Neuronal stem cell (in vitro differentiated cells): ENCODE measurements at regions not wholly inside any gene's neighbourhood (a gene's known extent, or its start where the extent isn't known, plus 50 kb on each side); places are given as distances from the start of the nearest gene placed in this dataset.
A peak's percentile ranks its signal among the peaks of the same experiment; 100 is the strongest.

ENCODE experiments used
- DNase-seq: peaks from one replicate; pipeline ENCODE4 v3.0.0-alpha.2; 2013; ENCODE audit warnings: low spot score
- H2AFZ ChIP-seq: one replicate; pipeline ENCODE4 v1.6.1; 2013; ENCODE audit warnings: mild to moderate bottlenecking, low read length, inconsistent platforms
- H2AK5ac ChIP-seq: 2 replicates; pipeline ENCODE4 v1.6.1; 2013; ENCODE audit warnings: low read depth, mild to moderate bottlenecking, inconsistent platforms, low read length, moderate library complexity, mixed read lengths
- H2BK120ac ChIP-seq: 2 replicates; pipeline ENCODE4 v1.6.1; 2013; ENCODE audit warnings: low read depth, mild to moderate bottlenecking, inconsistent platforms, low read length, moderate library complexity, mixed read lengths
- H2BK12ac ChIP-seq: one replicate; pipeline ENCODE4 v1.6.1; 2013; ENCODE audit warnings: low read length, inconsistent platforms
- H2BK15ac ChIP-seq: 2 replicates; pipeline ENCODE4 v1.6.1; 2013; ENCODE audit warnings: mild to moderate bottlenecking, low read length, inconsistent platforms, mixed read lengths
- H2BK5ac ChIP-seq: one replicate; pipeline ENCODE4 v1.6.1; 2013; ENCODE audit warnings: inconsistent platforms, mild to moderate bottlenecking, low read length, moderate library complexity
- H3K14ac ChIP-seq: one replicate; pipeline ENCODE4 v1.6.1; 2013; ENCODE audit warnings: low read length, inconsistent platforms
- H3K18ac ChIP-seq: 2 replicates; pipeline ENCODE4 v1.6.1; 2013; ENCODE audit warnings: low read length, inconsistent platforms
- H3K23ac ChIP-seq: 2 replicates; pipeline ENCODE4 v1.6.1; 2013; ENCODE audit warnings: low read depth, mild to moderate bottlenecking, mixed read lengths, low read length, inconsistent platforms; ENCODE audit not compliant: poor library complexity
- H3K27ac ChIP-seq: replicated peaks from 3 replicates; pipeline ENCODE4 v1.5.1; 2013; ENCODE audit warnings: low read length, inconsistent platforms
- H3K27me3 ChIP-seq, 3 experiments: 2 replicates each; pipeline ENCODE4 v1.6.1; 2013; ENCODE audit warnings: low read length in 3 of 3, mild to moderate bottlenecking in 2 of 3, inconsistent platforms in 1 of 3, low read depth in 1 of 3, mixed read lengths in 1 of 3, moderate library complexity in 1 of 3; ENCODE audit not compliant: control insufficient read depth in 3 of 3, insufficient read depth in 3 of 3
- H3K36me3 ChIP-seq, 2 donors: replicated peaks in 1 of 2; 2 replicates each; pipeline ENCODE4 v1.6.1; 2013; ENCODE audit warnings: low read length in 2 of 2; ENCODE audit not compliant: control insufficient read depth in 2 of 2, insufficient read depth in 2 of 2
- H3K4ac ChIP-seq: 2 replicates; pipeline ENCODE4 v1.6.1; 2013; ENCODE audit warnings: inconsistent platforms, mild to moderate bottlenecking, low read length, moderate library complexity
- H3K4me1 ChIP-seq, 2 donors: 1 replicate in 1 of 2; 2 replicates in 1 of 2; pipeline ENCODE4 v1.6.1; 2013; ENCODE audit warnings: low read length in 2 of 2, low read depth in 1 of 2; ENCODE audit not compliant: control insufficient read depth in 2 of 2, insufficient read depth in 1 of 2
- H3K4me2 ChIP-seq: one replicate; pipeline ENCODE4 v1.6.1; 2013; ENCODE audit warnings: mild to moderate bottlenecking, low read length, inconsistent platforms; ENCODE audit not compliant: insufficient read depth, poor library complexity, severe bottlenecking
- H3K4me3 ChIP-seq, 2 donors: 2 replicates each; pipeline ENCODE4 v1.5.1; 2013; ENCODE audit warnings: low read length in 2 of 2, mild to moderate bottlenecking in 2 of 2, inconsistent platforms in 1 of 2, moderate library complexity in 1 of 2
- H3K79me1 ChIP-seq: one replicate; pipeline ENCODE4 v1.6.1; 2013; ENCODE audit warnings: low read depth, mild to moderate bottlenecking, inconsistent platforms, low read length, moderate library complexity
- H3K9ac ChIP-seq: one replicate; pipeline ENCODE4 v1.6.1; 2013; ENCODE audit warnings: mild to moderate bottlenecking, low read depth, low read length, inconsistent platforms; ENCODE audit not compliant: poor library complexity
- H3K9me3 ChIP-seq, 2 donors: replicated peaks in 1 of 2; 2 replicates each; pipeline versions ENCODE3 to v1.6.1; 2013; ENCODE audit warnings: low read length in 2 of 2, mild to moderate bottlenecking in 2 of 2, inconsistent platforms in 1 of 2, low read depth in 1 of 2, mixed read lengths in 1 of 2, moderate library complexity in 1 of 2; ENCODE audit not compliant: control insufficient read depth in 2 of 2, insufficient read depth in 1 of 2
- H4K8ac ChIP-seq: one replicate; pipeline ENCODE4 v1.6.1; 2013; ENCODE audit warnings: low read depth, mild to moderate bottlenecking, inconsistent platforms, low read length, moderate library complexity
- H4K91ac ChIP-seq: one replicate; pipeline ENCODE4 v1.6.1; 2013; ENCODE audit warnings: low read length, low read depth, mild to moderate bottlenecking, inconsistent platforms; ENCODE audit not compliant: poor library complexity
- WGBS, 2 donors: extraction: QIAGEN DNeasy Blood & Tissue Kit; methylation state at CpG; one replicate each; pipeline ENCODE4 v1.1.7; 2013; ENCODE audit warnings: missing lambda C conversion rate in 2 of 2, mixed read lengths in 1 of 2; ENCODE audit not compliant: insufficient read length in 2 of 2, insufficient replicate concordance in 1 of 2; ENCODE audit errors: extremely low coverage in 2 of 2; 5-methylcytosine and 5-hydroxymethylcytosine counted together

GRCh38 chr4:186882293-186882692 is 158.6 kb upstream of the FAT1 start:
- Histone ChIP-seq H3K23ac (no peak overlapping the region), H3K27me3 (no peaks in the 10 kb centered on the region), H2AK5ac (no peak overlapping the region), H3K79me1 (no peaks in the 10 kb centered on the region), H2BK120ac (no peak overlapping the region), H3K4me1 (peaks cover 7% of the 10 kb centered on the region in 2 donors), H3K9ac (no peak overlapping the region), H3K4ac (no peak overlapping the region), H3K27ac (no peak overlapping the region), H4K91ac (no peak overlapping the region), H3K18ac (no peak overlapping the region), H3K9me3 (peaks cover 0 to 3% of the 10 kb centered on the region in 2 donors), H3K36me3 (peaks cover 0 to 9% of the 10 kb centered on the region in 2 donors), H3K4me2 (no peak overlapping the region), H2BK15ac (no peak overlapping the region), H2BK5ac (no peak overlapping the region), H3K4me3 (no peak overlapping the region), H2BK12ac (no peak overlapping the region), H3K14ac (no peak overlapping the region), H2AFZ (no peak overlapping the region), H4K8ac (no peak overlapping the region)
- DNase-seq = no peak
- no CpG with 5 or more reads among the region's 1 CpG for WGBS, 2 donors

GRCh38 chr4:186885289-186885688 is 161.6 kb upstream of the FAT1 start:
- no peaks in the 10 kb centered on the region for H3K9me3 ChIP-seq
- no peak overlapping the region for H2BK15ac ChIP-seq
- no peak overlapping the region for H3K4ac ChIP-seq
- H3K4me1 ChIP-seq = peaks cover 9 to 14% of the 10 kb centered on the region in 2 donors
- no peak overlapping the region for H3K14ac ChIP-seq
- H3K27me3 ChIP-seq = no peaks in the 10 kb centered on the region
- no peaks in the 10 kb centered on the region for H3K79me1 ChIP-seq
- H4K91ac ChIP-seq = no peak overlapping the region
- no peak overlapping the region for H3K4me3 ChIP-seq
- H3K23ac ChIP-seq = no peak overlapping the region
- no peak overlapping the region for H3K18ac ChIP-seq
- no peak overlapping the region for H2BK12ac ChIP-seq
- H2BK5ac ChIP-seq = no peak overlapping the region
- no peak overlapping the region for H2AK5ac ChIP-seq
- H3K36me3 ChIP-seq = peaks cover 0 to 9% of the 10 kb centered on the region in 2 donors
- H3K27ac ChIP-seq = no peak overlapping the region
- H3K9ac ChIP-seq = no peak overlapping the region
- no peak overlapping the region for H2BK120ac ChIP-seq
- H3K4me2 ChIP-seq = no peak overlapping the region
- DNase-seq = no peak
- H4K8ac ChIP-seq = no peak overlapping the region
- no peak overlapping the region for H2AFZ ChIP-seq
- WGBS, 2 donors = no CpG with 5 or more reads among the region's 6 CpGs

- no peak overlapping the region for H2AK5ac ChIP-seq
- H3K4me2 ChIP-seq = no peak overlapping the region
- no peak overlapping the region for H3K23ac ChIP-seq
- no peak overlapping the region for H3K4ac ChIP-seq
- H3K4me1 ChIP-seq = peaks cover 9 to 14% of the 10 kb centered on the region in 2 donors
- H3K79me1 ChIP-seq = no peaks in the 10 kb centered on the region
- no peak overlapping the region for H4K8ac ChIP-seq
- no peak overlapping the region for H2BK12ac ChIP-seq
- H2BK5ac ChIP-seq = no peak overlapping the region
- H3K36me3 ChIP-seq = peaks cover 0 to 8% of the 10 kb centered on the region in 2 donors
- no peak overlapping the region for H3K14ac ChIP-seq
- H2AFZ ChIP-seq = peak overlapping the region; percentile 42
- H2BK120ac ChIP-seq = no peak overlapping the region
- H3K18ac ChIP-seq = no peak overlapping the region
- H3K4me3 ChIP-seq = peak overlapping the region in 1 of 2 donors; percentile 63
- no peak overlapping the region for H2BK15ac ChIP-seq
- no CpG with 5 or more reads among the region's 2 CpGs for WGBS, 2 donors
- no peak overlapping the region for H4K91ac ChIP-seq
- H3K9ac ChIP-seq = no peak overlapping the region
- no peak for DNase-seq
- no peaks in the 10 kb centered on the region for H3K9me3 ChIP-seq
- no peak overlapping the region for H3K27ac ChIP-seq
- H3K27me3 ChIP-seq = no peaks in the 10 kb centered on the region
These were observed 163.1 kb upstream of the FAT1 start for GRCh38 chr4:186886759-186887158.

GRCh38 chr4:186887291-186887700 is 163.6 kb upstream of the FAT1 start:
- peaks cover 0 to 6% of the 10 kb centered on the region in 2 donors for H3K36me3 ChIP-seq
- no peaks in the 10 kb centered on the region for H3K27me3 ChIP-seq
- peaks cover 9 to 14% of the 10 kb centered on the region in 2 donors for H3K4me1 ChIP-seq
- H3K4ac ChIP-seq = no peak overlapping the region
- H4K91ac ChIP-seq = no peak overlapping the region
- no peak overlapping the region for H3K9ac ChIP-seq
- no peak overlapping the region for H3K23ac ChIP-seq
- H2BK15ac ChIP-seq = no peak overlapping the region
- no peak overlapping the region for H2BK5ac ChIP-seq
- H3K9me3 ChIP-seq = no peaks in the 10 kb centered on the region
- H3K14ac ChIP-seq = no peak overlapping the region
- WGBS, 2 donors = no CpG with 5 or more reads among the region's 6 CpGs
- H2BK12ac ChIP-seq = no peak overlapping the region
- H2BK120ac ChIP-seq = no peak overlapping the region
- DNase-seq = peak; percentile 15
- no peak overlapping the region for H3K4me2 ChIP-seq
- H3K27ac ChIP-seq = no peak overlapping the region
- no peak overlapping the region for H3K18ac ChIP-seq
- H3K79me1 ChIP-seq = no peaks in the 10 kb centered on the region
- H4K8ac ChIP-seq = no peak overlapping the region
- peak overlapping the region; percentile 42 for H2AFZ ChIP-seq
- H2AK5ac ChIP-seq = no peak overlapping the region
- H3K4me3 ChIP-seq = peak overlapping the region in 1 of 2 donors; percentile 63
